Endodermal cell (in vitro differentiated cells): ENCODE measurements at regions not wholly inside any gene's neighbourhood (a gene's known extent, or its start where the extent isn't known, plus 50 kb on each side); places are given as distances from the start of the nearest gene placed in this dataset.

Experiments used
- DNase-seq: peaks from one replicate; pipeline ENCODE4 v3.0.0-alpha.2; 2017
- H3K27ac ChIP-seq: 2 replicates; pipeline ENCODE4 v1.5.1; 2013; ENCODE audit warnings: mild to moderate bottlenecking, low read depth, low read length, moderate library complexity
- H3K27me3 ChIP-seq: 2 replicates; pipeline ENCODE4 v1.6.1; 2013; ENCODE audit warnings: mild to moderate bottlenecking, low read length, moderate library complexity; ENCODE audit not compliant: insufficient read depth, control insufficient read depth, poor library complexity, severe bottlenecking
- H3K36me3 ChIP-seq: 2 replicates; pipeline ENCODE4 v1.7.0; 2013; ENCODE audit warnings: mild to moderate bottlenecking, low read length, moderate library complexity; ENCODE audit not compliant: control insufficient read depth, insufficient read depth
- H3K4me1 ChIP-seq: one replicate; pipeline ENCODE4 v1.7.0; 2013; ENCODE audit warnings: low read length; ENCODE audit not compliant: control insufficient read depth, insufficient read depth
- H3K4me3 ChIP-seq: 2 replicates; pipeline ENCODE4 v1.5.1; 2013; ENCODE audit warnings: mild to moderate bottlenecking, low read length, moderate library complexity
- H3K9ac ChIP-seq: 2 replicates; pipeline ENCODE4 v1.6.1; 2013; ENCODE audit warnings: mild to moderate bottlenecking, low read length, moderate library complexity; ENCODE audit not compliant: poor library complexity, severe bottlenecking; ENCODE audit errors: extremely low read depth
- H3K9me3 ChIP-seq: 2 replicates; pipeline ENCODE4 v1.6.1; 2013; ENCODE audit warnings: mild to moderate bottlenecking, low read length, moderate library complexity; ENCODE audit not compliant: control insufficient read depth
- H3K27ac Mint-ChIP-seq: 2 replicates; pipeline ENCODE4 v1.8.0; 2020; ENCODE audit warnings: mixed read lengths
- H3K27me3 Mint-ChIP-seq: 2 replicates; pipeline ENCODE4 v1.8.0; 2021; ENCODE audit warnings: mild to moderate bottlenecking, mixed read lengths; ENCODE audit not compliant: insufficient read depth
- H3K36me3 Mint-ChIP-seq: 2 replicates; pipeline ENCODE4 v1.8.0; 2020; ENCODE audit warnings: low read depth, mixed read lengths
- H3K4me1 Mint-ChIP-seq: 2 replicates; pipeline ENCODE4 v1.8.0; 2020; ENCODE audit warnings: mixed read lengths
- H3K4me3 Mint-ChIP-seq: 2 replicates; pipeline ENCODE4 v1.8.0; 2020; ENCODE audit warnings: mild to moderate bottlenecking, moderate library complexity, mixed read lengths
- H3K9me3 Mint-ChIP-seq: 2 replicates; pipeline ENCODE4 v1.8.0; 2020; ENCODE audit warnings: mild to moderate bottlenecking, mixed read lengths
- WGBS, 2 experiments: methylation state at CpG; one replicate each; pipeline versions ENCODE4 v1.1.5 to v1.1.7; 2013; ENCODE audit warnings: missing lambda C conversion rate in 2 of 2, mixed read lengths in 1 of 2; ENCODE audit not compliant: insufficient coverage in 1 of 2, insufficient read length in 1 of 2; 5-methylcytosine and 5-hydroxymethylcytosine counted together
- TF ChIP-seq, protein P1 (sequence below): fragments of 200-600 bp; sonication (generic); conservative IDR thresholded peaks from 2 replicates; pipeline ENCODE4 v1.5.0; 2021; ENCODE audit warnings: antibody characterized with exemption, mild to moderate bottlenecking

GRCh38 chr3:157741607-157742006 is 238.4 kb upstream of the VEPH1 start:
- H3K27ac Mint-ChIP-seq = no peak overlapping the region
- no peaks in the 10 kb centered on the region for H3K36me3 ChIP-seq
- peaks cover 5% of the 10 kb centered on the region for H3K9me3 ChIP-seq
- no peak overlapping the region for H3K4me3 Mint-ChIP-seq
- H3K4me1 Mint-ChIP-seq = no peaks in the 10 kb centered on the region
- H3K36me3 Mint-ChIP-seq = no peaks in the 10 kb centered on the region
- H3K9ac ChIP-seq = no peak overlapping the region
- no peaks in the 10 kb centered on the region for H3K4me1 ChIP-seq
- no peak for DNase-seq
- no peaks in the 10 kb centered on the region for H3K27me3 ChIP-seq
- H3K27ac ChIP-seq = no peak overlapping the region
- peaks cover 19% of the 10 kb centered on the region for H3K9me3 Mint-ChIP-seq
- no peak overlapping the region for H3K4me3 ChIP-seq
- TF ChIP-seq, protein P1, sequence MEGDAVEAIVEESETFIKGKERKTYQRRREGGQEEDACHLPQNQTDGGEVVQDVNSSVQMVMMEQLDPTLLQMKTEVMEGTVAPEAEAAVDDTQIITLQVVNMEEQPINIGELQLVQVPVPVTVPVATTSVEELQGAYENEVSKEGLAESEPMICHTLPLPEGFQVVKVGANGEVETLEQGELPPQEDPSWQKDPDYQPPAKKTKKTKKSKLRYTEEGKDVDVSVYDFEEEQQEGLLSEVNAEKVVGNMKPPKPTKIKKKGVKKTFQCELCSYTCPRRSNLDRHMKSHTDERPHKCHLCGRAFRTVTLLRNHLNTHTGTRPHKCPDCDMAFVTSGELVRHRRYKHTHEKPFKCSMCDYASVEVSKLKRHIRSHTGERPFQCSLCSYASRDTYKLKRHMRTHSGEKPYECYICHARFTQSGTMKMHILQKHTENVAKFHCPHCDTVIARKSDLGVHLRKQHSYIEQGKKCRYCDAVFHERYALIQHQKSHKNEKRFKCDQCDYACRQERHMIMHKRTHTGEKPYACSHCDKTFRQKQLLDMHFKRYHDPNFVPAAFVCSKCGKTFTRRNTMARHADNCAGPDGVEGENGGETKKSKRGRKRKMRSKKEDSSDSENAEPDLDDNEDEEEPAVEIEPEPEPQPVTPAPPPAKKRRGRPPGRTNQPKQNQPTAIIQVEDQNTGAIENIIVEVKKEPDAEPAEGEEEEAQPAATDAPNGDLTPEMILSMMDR = no peak
- no peaks in the 10 kb centered on the region for H3K27me3 Mint-ChIP-seq

DNA sequence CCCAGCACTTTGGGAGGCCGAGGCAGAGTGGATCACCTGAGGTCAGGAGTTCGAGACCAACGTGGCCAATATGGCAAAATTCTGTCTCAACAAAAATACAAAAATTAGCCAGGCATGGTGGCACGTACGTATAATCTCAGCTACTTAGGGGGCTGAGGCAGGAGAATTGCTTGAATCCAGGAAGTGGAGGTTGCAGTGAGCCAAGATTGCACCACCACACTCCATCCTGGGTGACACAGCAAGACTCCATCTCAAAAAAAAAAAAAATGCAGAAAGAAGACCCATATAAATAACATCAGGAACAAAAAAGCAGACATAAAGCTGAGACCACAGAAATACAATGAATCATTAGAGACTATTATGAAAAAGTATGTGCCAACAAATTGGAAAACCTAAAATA is 235.2 kb upstream of the VEPH1 start:
- H3K27me3 ChIP-seq = no peaks in the 10 kb centered on the region
- H3K27me3 Mint-ChIP-seq = no peaks in the 10 kb centered on the region
- no peaks in the 10 kb centered on the region for H3K36me3 Mint-ChIP-seq
- no peaks in the 10 kb centered on the region for H3K4me1 Mint-ChIP-seq
- no peaks in the 10 kb centered on the region for H3K4me1 ChIP-seq
- DNase-seq = no peak
- no peak overlapping the region for H3K27ac ChIP-seq
- no peak overlapping the region for H3K9ac ChIP-seq
- H3K27ac Mint-ChIP-seq = no peak overlapping the region
- WGBS, 2 experiments = 53 to 78% methylated on average over 3 to 5 of the region's 5 CpGs
- H3K4me3 ChIP-seq = no peak overlapping the region
- TF ChIP-seq, protein P1 = no peak
- H3K36me3 ChIP-seq = no peaks in the 10 kb centered on the region
- H3K9me3 ChIP-seq = peaks cover 4% of the 10 kb centered on the region
- no peak overlapping the region for H3K4me3 Mint-ChIP-seq
- peaks cover 9% of the 10 kb centered on the region for H3K9me3 Mint-ChIP-seq

- no peak overlapping the region for H3K27ac Mint-ChIP-seq
Observed at GRCh38 chr3:157718800-157719199, 215.6 kb upstream of the VEPH1 start.

More at GRCh38 chr3:157718800-157719199, 215.6 kb upstream of the VEPH1 start:
- peaks cover 14% of the 10 kb centered on the region for H3K9me3 ChIP-seq
- H3K9ac ChIP-seq = no peak overlapping the region
- Mint-ChIP-seq H3K27me3 (peaks cover 5% of the 10 kb centered on the region), H3K9me3 (peaks cover 19% of the 10 kb centered on the region), H3K36me3 (no peaks in the 10 kb centered on the region), H3K4me1 (peaks cover 6% of the 10 kb centered on the region), H3K4me3 (no peak overlapping the region)
- H3K36me3 ChIP-seq = no peaks in the 10 kb centered on the region
- H3K4me1 ChIP-seq = peaks cover 5% of the 10 kb centered on the region
- TF ChIP-seq, protein P1 = no peak
- no peak for DNase-seq
- no peak overlapping the region for H3K4me3 ChIP-seq
- H3K27ac ChIP-seq = no peak overlapping the region
- H3K27me3 ChIP-seq = no peaks in the 10 kb centered on the region
- 89% methylated on average over 4 of the region's 4 CpGs; no CpG with 5 or more reads in 1 of the 2 experiments for WGBS, 2 experiments
